ENCODE measurements at regions not wholly inside any gene's neighbourhood (a gene's known extent, or its start where the extent isn't known, plus 50 kb on each side); places are given as distances from the start of the nearest gene placed in this dataset.
"Not testable (repeated sequence)": the region's sequence is repeated elsewhere in the genome, so short reads cannot be mapped to it uniquely, and the experiment has no call there.

DNA sequence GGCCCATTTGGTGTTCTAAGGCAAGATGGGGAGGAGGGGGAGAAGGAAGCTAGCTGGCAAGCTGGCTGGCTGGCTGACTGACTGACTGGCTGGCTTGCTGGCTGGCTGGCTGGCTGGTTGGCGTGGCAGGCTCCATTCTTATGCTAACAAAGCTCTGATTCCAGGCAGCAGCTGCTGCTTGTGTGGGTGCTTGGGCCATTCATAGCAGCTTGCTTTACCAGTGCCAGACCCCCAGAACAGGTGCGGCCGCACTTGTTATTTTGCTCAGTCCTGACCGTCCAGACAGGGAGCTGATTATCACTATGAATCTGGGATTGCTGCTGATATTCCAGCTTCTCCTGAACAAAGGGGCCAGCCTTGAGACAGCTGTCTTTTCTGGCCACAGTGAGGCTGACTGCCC lies 131.2 kb upstream of the PAK3 start:
- DNase-seq, result no peak

GRCh38 chrX:110962451-110962850 lies 133.5 kb upstream of the PAK3 start:
- DNase-seq, result no peak

- no peak for DNase-seq
These were observed 140.3 kb upstream of the PAK3 start for GRCh38 chrX:110955706-110956105.

GRCh38 chrX:110954428-110955100 lies 141.4 kb upstream of the PAK3 start:
- no peak for DNase-seq

DNA sequence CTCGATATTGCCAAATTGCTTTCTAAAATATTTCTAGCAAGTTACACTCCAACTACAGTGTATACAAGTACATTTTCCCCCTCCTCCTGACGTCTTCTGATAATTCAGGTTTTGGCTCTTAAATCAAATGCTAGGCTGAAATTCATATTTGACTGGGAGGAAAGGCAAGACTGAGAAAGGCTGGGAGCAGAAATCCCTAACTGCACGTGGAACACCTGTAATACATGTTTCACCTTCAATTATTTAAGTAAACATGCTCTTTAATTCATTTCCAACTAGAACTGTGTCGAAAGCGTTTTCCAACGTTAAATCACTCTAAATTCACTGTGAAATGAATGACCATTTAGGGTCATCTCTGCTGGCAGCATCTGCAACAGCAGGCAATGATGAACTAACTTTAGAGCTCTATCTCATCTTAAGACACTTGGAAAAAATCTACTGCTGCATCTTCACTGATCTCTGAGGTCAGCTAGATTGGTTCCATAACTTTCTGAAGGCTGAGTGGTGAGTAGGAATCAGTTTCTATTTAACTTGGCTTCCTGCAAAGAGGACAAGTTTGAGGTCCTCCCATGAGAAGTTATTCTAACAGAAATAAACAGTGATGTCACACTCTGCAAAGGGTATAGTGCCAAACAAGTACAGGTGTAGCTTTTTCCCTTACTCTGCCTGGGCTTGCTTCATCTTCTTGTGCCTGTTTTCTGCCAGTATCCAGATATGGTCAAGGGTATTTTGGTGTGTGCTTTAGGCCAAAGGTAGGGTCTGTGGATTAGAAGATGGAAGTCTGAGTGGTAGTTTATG lies 144.3 kb upstream of the PAK3 start:
- no peak for DNase-seq

GRCh38 chrX:110944751-110945675 lies 149.4 kb upstream of the CHRDL1 start:
- no peak for DNase-seq

GRCh38 chrX:110944311-110944750 lies 148.7 kb upstream of the CHRDL1 start:
- no peak for DNase-seq

DNA sequence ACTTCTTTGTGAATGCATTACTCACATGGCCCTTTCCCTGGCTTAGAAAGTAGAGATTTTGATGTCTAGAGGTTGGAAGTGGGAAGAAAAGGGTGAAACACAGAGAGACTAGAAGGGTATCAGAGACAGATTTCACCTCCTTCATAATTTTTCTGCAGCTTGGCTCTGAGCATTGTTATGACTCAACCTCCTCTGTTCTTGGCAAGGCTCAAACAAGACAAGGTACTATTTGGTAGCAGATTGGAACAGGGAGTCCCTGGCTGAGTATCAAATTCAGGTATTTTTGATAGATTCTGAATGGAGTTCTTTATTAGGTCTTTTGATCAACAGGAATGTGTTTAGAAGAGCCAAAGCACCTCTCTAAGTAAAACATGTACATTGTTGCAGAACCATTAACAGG lies 146.3 kb upstream of the CHRDL1 start:
- no peak for DNase-seq

GRCh38 chrX:110938977-110939732 lies 143.5 kb upstream of the CHRDL1 start:
- DNase-seq, result no peak

GRCh38 chrX:110924871-110925270 lies 129.3 kb upstream of the CHRDL1 start:
- no peak for DNase-seq

GRCh38 chrX:110920991-110921390 lies 125.4 kb upstream of the CHRDL1 start:
- no peak for DNase-seq

- DNase-seq, result no peak
These were observed 120.0 kb upstream of the CHRDL1 start for GRCh38 chrX:110915570-110915969.

- DNase-seq, result peak; percentile 80
These were observed 119.5 kb upstream of the CHRDL1 start for GRCh38 chrX:110915111-110915510.

- DNase-seq, result no peak
These were observed 118.7 kb upstream of the CHRDL1 start for GRCh38 chrX:110914281-110914680.

- not testable (repeated sequence) for DNase-seq
These were observed 109.1 kb upstream of the CHRDL1 start for GRCh38 chrX:110904747-110905146.

DNA sequence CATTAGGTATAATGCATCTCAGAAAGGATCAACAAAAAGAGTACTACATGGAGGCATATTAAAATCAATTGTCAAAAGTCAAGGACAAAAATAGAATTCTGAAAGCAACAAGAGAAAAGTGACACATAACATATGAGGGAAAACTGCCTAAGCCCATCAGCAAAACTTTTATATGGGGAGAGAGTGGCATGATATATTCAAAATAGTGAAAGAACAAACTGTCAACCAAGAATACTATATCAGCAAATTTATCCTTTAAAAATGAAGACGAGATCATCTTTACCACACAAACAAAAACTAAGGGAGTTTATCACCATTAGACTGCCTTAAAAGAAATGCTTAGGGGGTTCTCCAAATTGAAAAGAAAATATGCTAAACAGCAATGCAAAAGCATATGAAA lies 86.4 kb upstream of the CHRDL1 start:
- no peak for DNase-seq

DNA sequence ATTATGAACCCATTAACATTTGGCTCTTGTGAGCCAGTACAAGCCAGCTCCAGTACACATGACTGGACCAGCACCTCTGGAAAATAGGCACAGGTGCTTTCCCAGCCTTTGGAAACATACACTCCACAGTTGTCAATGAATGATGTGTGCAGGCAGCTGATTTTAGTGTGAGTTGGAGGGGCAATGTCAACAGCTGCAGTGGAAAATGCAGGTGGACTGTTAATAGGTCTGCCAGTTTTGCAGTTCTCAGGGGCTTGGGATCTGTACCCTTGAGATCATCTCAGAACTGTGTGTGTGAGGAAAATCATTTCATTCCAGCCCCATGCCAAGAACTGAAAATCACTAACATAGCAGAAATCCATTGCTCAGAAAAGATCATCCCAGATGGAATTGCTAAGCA lies 81.7 kb upstream of the CHRDL1 start:
- no peak for DNase-seq

GRCh38 chrX:110871839-110872238 lies 76.2 kb upstream of the CHRDL1 start:
- DNase-seq, result no peak

DNA sequence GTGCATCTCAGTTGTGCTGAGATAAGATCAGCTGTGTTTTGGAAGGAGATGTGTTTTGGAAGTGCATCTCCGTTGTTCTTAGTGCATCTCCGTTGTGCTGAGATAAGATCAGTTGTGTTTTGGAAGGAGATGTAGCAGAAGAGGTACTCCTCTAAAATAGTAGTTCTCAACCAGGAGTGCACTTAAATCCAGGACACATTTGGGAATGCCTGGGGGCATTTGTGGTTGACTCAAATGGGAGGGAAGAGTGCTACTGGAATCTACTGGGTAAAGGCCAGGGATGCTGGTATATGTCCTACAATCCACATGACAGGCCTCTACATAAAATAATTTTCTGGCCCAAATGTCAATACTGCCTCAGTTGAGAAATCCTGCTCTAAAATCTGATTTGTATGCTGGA lies 70.8 kb upstream of the CHRDL1 start:
- no peak for DNase-seq

GRCh38 chrX:110863883-110864282 lies 68.3 kb upstream of the CHRDL1 start:
- DNase-seq, result no peak

DNA sequence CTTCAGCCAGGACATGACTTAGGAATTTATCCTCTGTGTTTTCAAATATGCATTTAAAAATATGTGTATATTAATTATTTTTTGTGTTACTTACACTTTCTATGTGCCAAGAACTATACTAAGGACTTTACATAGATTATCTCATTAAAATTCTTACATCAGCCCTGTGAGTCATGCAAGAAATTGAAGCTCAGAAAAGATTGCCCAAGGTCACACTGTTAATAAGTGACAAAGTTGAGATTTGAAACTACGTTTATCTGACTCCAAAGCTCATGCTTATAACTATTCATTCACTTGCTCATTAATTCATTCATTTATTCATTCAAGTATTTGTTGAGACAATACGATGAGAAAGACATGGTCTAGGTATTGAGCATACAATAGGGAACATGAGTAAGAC lies 62.9 kb upstream of the CHRDL1 start:
- DNase-seq, result no peak

DNA sequence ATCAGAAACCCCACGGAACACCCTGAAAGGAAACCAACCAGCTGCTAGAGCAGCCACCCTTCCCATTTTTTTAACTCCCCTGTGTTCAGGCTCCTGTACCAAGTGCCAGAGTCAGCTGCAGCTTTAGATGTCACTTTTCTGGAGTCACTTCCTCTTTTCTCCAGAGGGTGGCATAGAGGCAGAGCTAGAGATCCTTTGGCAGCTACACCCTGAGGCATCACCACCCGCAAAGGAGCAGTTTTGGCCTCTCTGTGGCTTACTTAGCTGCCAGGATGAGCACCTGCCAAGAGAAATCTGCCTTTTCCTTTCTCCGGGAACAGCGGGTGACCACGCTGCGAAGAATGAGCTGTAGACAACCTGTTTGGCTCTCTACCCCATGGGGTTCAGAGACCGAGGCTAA lies 58.0 kb upstream of the CHRDL1 start:
- DNase-seq, result peak; percentile 0
